HCT116 (cell line): ENCODE measurements at regions not wholly inside any gene's neighbourhood (a gene's known extent, or its start where the extent isn't known, plus 50 kb on each side); places are given as distances from the start of the nearest gene placed in this dataset.

Experiments used
- ATAC-seq: fragments of 200-7000 bp; cut with Tn5 transposase; 2 replicates; pipeline ENCODE4 v1.9.1; 2020; ENCODE audit warnings: mild to moderate bottlenecking, moderate library complexity
- BruUV-seq: library from RNA; stranded (reverse); fragments of 400-500 nt; replicated peaks from 2 replicates; lab custom pipeline; 2021; lab: Mats Ljungman, UMichigan
- CTCF ChIA-PET: fragments of 300-600 bp; sonication (Branson Sonifier 250); formaldehyde crosslinking; loops from one replicate; lab custom pipeline; 2021; ENCODE audit warnings: antibody characterized with exemption; lab: Charles Lee
- POLR2A ChIA-PET: fragments of 300-600, 350-600 bp; sonication (Branson Sonifier 250); formaldehyde crosslinking; loops from one replicate; lab custom pipeline; 2021; ENCODE audit warnings: antibody characterized with exemption; lab: Charles Lee
- RAD21 ChIA-PET, 2 experiments: fragments of 300-600 bp; sonication (Branson Sonifier 250); formaldehyde crosslinking; loops; one replicate each; lab custom pipeline; 2023; ENCODE audit warnings: low total read pairs in 2 of 2; ENCODE audit not compliant: uncharacterized antibody in 2 of 2, unreplicated experiment in 2 of 2, low non-redundant PET in 1 of 2; lab: Charles Lee
- DNase-seq: peaks from one replicate; pipeline ENCODE4 v3.0.0-alpha.2; 2010; ENCODE audit warnings: low read depth, low spot score
- H2AFZ ChIP-seq: fragments of 200-600 bp; shearing (Covaris generic), sonication (generic); 2 replicates; pipeline ENCODE4 v1.6.1; 2017; ENCODE audit warnings: low read depth, mixed run types, mixed read lengths, antibody characterized with exemption, low read length; ENCODE audit not compliant: poor library complexity, severe bottlenecking
- H3K27ac ChIP-seq: 2 replicates; pipeline ENCODE4 v1.5.1; 2012; ENCODE audit warnings: low read depth, low read length
- H3K27me3 ChIP-seq: fragments of 200-600 bp; sonication (generic); 2 replicates; pipeline ENCODE4 v1.6.1; 2016; ENCODE audit warnings: mixed run types, low read length, mixed read lengths; ENCODE audit not compliant: insufficient read depth
- H3K36me3 ChIP-seq, 2 experiments: fragments of 200-500 bp in 1 of 2; fragments of 200-600 bp in 1 of 2; sonication (Bioruptor generic) in 1 of 2; sonication (generic) in 1 of 2; 2 replicates each; pipeline versions ENCODE4 v1.5.1 to v1.6.1; 2014 to 2016; ENCODE audit warnings: low read length in 2 of 2, inconsistent platforms in 1 of 2, mixed read lengths in 1 of 2, mixed run types in 1 of 2; ENCODE audit not compliant: insufficient read depth in 2 of 2, control insufficient read depth in 1 of 2
- H3K4me1 ChIP-seq, 2 experiments: fragments of 200-600 bp in 1 of 2; sonication (generic) in 1 of 2; 2 replicates each; pipeline versions ENCODE4 v1.5.1 to v1.6.1; 2012 to 2017; ENCODE audit warnings: low read length in 2 of 2, inconsistent platforms in 1 of 2, mild to moderate bottlenecking in 1 of 2, mixed read lengths in 1 of 2, mixed run types in 1 of 2, moderate library complexity in 1 of 2; ENCODE audit not compliant: insufficient read depth in 2 of 2, control insufficient read depth in 1 of 2
- H3K4me2 ChIP-seq: fragments of 200-600 bp; sonication (generic); 2 replicates; pipeline ENCODE4 v1.6.1; 2017; ENCODE audit warnings: mixed run types, low read length, mixed read lengths
- H3K4me3 ChIP-seq, 2 experiments: fragments of 200-600 bp in 1 of 2; sonication (generic) in 1 of 2; replicated peaks in 1 of 2; 2 replicates each; pipeline ENCODE4 v1.5.1; 2011 to 2016; ENCODE audit warnings: low read length in 2 of 2, control low read depth in 1 of 2, low read depth in 1 of 2, mild to moderate bottlenecking in 1 of 2, mixed read lengths in 1 of 2, mixed run types in 1 of 2
- H3K79me2 ChIP-seq: fragments of 200-600 bp; sonication (generic); 2 replicates; pipeline ENCODE4 v1.6.1; 2017; ENCODE audit warnings: mild to moderate bottlenecking, mixed run types, low read length, moderate library complexity, mixed read lengths; ENCODE audit not compliant: insufficient read depth
- H3K9ac ChIP-seq: fragments of 200-600 bp; sonication (generic); 2 replicates; pipeline ENCODE4 v1.6.1; 2016; ENCODE audit warnings: low read length, mixed read lengths
- H3K9me2 ChIP-seq: fragments of 200-600 bp; sonication (generic), shearing (Covaris generic); 2 replicates; pipeline ENCODE4 v1.6.1; 2017; ENCODE audit warnings: mixed run types, mild to moderate bottlenecking, moderate library complexity; ENCODE audit not compliant: insufficient read depth
- H3K9me3 ChIP-seq, 2 experiments: fragments of 200-500 bp in 1 of 2; fragments of 200-600 bp in 1 of 2; sonication (Bioruptor generic) in 1 of 2; sonication (generic) in 1 of 2; 2 replicates each; pipeline ENCODE4 v1.6.1; 2014 to 2017; ENCODE audit warnings: low read length in 2 of 2, mixed read lengths in 2 of 2, inconsistent platforms in 1 of 2, low read depth in 1 of 2, mild to moderate bottlenecking in 1 of 2, mixed run types in 1 of 2, moderate library complexity in 1 of 2; ENCODE audit not compliant: control insufficient read depth in 1 of 2, insufficient read depth in 1 of 2
- H4K20me1 ChIP-seq: fragments of 200-600 bp; sonication (generic), shearing (Covaris generic); 2 replicates; pipeline ENCODE4 v1.6.1; 2017; ENCODE audit warnings: mixed run types, mild to moderate bottlenecking, moderate library complexity; ENCODE audit not compliant: insufficient read depth
- CBX3 ChIP-seq: IDR thresholded peaks from 2 replicates; pipeline ENCODE4 v1.6.1; 2012; ENCODE audit warnings: low read depth
- CEBPB ChIP-seq: IDR thresholded peaks from 2 replicates; pipeline ENCODE4 v1.6.1; 2012; ENCODE audit warnings: low read depth
- EZH2 ChIP-seq: fragments of 200-600 bp; sonication (generic); IDR thresholded peaks from 2 replicates; pipeline ENCODE4 v1.6.1; 2017; ENCODE audit warnings: antibody characterized with exemption, mixed run types
- EZH2phosphoT487 ChIP-seq: fragments of 200-600 bp; IDR thresholded peaks from 2 replicates; pipeline ENCODE4 v1.6.1; 2018; ENCODE audit warnings: antibody characterized with exemption, borderline replicate concordance
- POLR2A ChIP-seq: IDR thresholded peaks from 2 replicates; pipeline ENCODE4 v1.7.0; 2011; ENCODE audit warnings: borderline replicate concordance; ENCODE audit not compliant: insufficient read depth, insufficient read length; ENCODE audit errors: extremely low read depth
- SIN3A ChIP-seq: IDR thresholded peaks from 2 replicates; pipeline ENCODE4 v1.6.1; 2012; ENCODE audit warnings: low read depth
- SP1 ChIP-seq: IDR thresholded peaks from 2 replicates; pipeline ENCODE4 v1.6.1; 2012; ENCODE audit warnings: low read depth
- SRF ChIP-seq: IDR thresholded peaks from 2 replicates; pipeline ENCODE4 v1.6.1; 2012; ENCODE audit warnings: low read depth
- TCF7L2 ChIP-seq: IDR thresholded peaks from 2 replicates; pipeline ENCODE4 v1.7.0; 2011; ENCODE audit warnings: borderline replicate concordance, inconsistent platforms; ENCODE audit not compliant: insufficient read depth, insufficient read length; ENCODE audit errors: extremely low read depth
- ZNF274 ChIP-seq: fragments of 200-500 bp; sonication (Bioruptor generic); IDR thresholded peaks from 2 replicates; pipeline ENCODE4 v1.6.1; 2014; ENCODE audit warnings: mild to moderate bottlenecking, low read depth, low read length, inconsistent platforms
- intact Hi-C: fragments of 100-400 bp; cut with micrococcal nuclease; formaldehyde crosslinking; loops from 2 replicates; pipeline ENCODE4 v1.10.0; 2022
- TF ChIP-seq, protein P1 (sequence below), 3 experiments: fragments of 200-600 bp in 1 of 3; sonication (generic) in 1 of 3; IDR thresholded peaks in 2 of 3; conservative IDR thresholded peaks in 1 of 3; 2 replicates each; pipeline ENCODE4 v1.5.1; 2012 to 2017; ENCODE audit warnings: low read depth in 2 of 3, low read length in 2 of 3, antibody characterized with exemption in 1 of 3, borderline replicate concordance in 1 of 3, control low read depth in 1 of 3, mild to moderate bottlenecking in 1 of 3, mixed read lengths in 1 of 3, mixed run types in 1 of 3, moderate library complexity in 1 of 3; ENCODE audit not compliant: insufficient read depth in 1 of 3
- TF ChIP-seq, protein P2 (sequence below): IDR thresholded peaks from 2 replicates; pipeline ENCODE4 v1.6.1; 2011; ENCODE audit warnings: mild to moderate bottlenecking, low read length, moderate library complexity; ENCODE audit not compliant: insufficient replicate concordance; ENCODE audit errors: extremely low read depth

DNA sequence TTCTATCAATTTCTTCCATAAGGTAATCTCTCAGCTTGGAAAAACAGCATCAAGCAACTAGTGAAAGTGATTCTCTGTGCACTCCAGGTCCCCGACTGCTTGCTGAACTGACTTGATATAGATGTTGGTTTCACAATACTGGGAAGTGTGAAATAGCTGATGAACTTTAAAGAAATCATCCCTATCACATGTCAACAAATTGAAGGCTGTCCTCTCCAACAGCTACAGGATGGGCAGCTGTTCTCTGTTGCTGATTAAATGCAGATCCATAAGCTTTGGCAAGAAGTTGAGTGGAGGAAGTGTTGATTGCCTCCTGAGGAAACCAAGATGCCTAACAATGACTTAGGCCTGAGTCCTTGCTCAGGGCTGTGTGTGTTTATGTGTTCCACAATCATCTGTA is 130.4 kb upstream of the GDF10 start:
- CTCF ChIA-PET: no interaction called here
- TF ChIP-seq CEBPB (no peak), SRF (no peak), EZH2phosphoT487 (no peak), SP1 (no peak), EZH2 (no peak), SIN3A (no peak), CBX3 (no peak), TCF7L2 (no peak), POLR2A (no peak), ZNF274 (no peak)
- TF ChIP-seq, protein P1, sequence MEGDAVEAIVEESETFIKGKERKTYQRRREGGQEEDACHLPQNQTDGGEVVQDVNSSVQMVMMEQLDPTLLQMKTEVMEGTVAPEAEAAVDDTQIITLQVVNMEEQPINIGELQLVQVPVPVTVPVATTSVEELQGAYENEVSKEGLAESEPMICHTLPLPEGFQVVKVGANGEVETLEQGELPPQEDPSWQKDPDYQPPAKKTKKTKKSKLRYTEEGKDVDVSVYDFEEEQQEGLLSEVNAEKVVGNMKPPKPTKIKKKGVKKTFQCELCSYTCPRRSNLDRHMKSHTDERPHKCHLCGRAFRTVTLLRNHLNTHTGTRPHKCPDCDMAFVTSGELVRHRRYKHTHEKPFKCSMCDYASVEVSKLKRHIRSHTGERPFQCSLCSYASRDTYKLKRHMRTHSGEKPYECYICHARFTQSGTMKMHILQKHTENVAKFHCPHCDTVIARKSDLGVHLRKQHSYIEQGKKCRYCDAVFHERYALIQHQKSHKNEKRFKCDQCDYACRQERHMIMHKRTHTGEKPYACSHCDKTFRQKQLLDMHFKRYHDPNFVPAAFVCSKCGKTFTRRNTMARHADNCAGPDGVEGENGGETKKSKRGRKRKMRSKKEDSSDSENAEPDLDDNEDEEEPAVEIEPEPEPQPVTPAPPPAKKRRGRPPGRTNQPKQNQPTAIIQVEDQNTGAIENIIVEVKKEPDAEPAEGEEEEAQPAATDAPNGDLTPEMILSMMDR (IDR thresholded peaks at IDR 0.05 in 2 of 3, conservative IDR thresholded peaks at IDR 0.05 in 1 of 3; ENCODE audit: borderline replicate concordance in 1 of 3, insufficient read depth in 1 of 3, low read depth in 2 of 3, low read length in 2 of 3): no peak
- TF ChIP-seq, protein P2, sequence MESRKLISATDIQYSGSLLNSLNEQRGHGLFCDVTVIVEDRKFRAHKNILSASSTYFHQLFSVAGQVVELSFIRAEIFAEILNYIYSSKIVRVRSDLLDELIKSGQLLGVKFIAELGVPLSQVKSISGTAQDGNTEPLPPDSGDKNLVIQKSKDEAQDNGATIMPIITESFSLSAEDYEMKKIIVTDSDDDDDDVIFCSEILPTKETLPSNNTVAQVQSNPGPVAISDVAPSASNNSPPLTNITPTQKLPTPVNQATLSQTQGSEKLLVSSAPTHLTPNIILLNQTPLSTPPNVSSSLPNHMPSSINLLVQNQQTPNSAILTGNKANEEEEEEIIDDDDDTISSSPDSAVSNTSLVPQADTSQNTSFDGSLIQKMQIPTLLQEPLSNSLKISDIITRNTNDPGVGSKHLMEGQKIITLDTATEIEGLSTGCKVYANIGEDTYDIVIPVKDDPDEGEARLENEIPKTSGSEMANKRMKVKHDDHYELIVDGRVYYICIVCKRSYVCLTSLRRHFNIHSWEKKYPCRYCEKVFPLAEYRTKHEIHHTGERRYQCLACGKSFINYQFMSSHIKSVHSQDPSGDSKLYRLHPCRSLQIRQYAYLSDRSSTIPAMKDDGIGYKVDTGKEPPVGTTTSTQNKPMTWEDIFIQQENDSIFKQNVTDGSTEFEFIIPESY: no peak
- H3K4me2 ChIP-seq: no peak overlapping the region
- ATAC-seq: no peak
- RAD21 ChIA-PET: no interaction called here
- no peak overlapping the region for H3K9ac ChIP-seq
- no peak overlapping the region for H3K27ac ChIP-seq
- H3K4me1 ChIP-seq: peaks cover 0 to 9% of the 10 kb centered on the region in 2 experiments; a peak in 1 of 4 replicates
- no peak for DNase-seq
- H2AFZ ChIP-seq: no peak overlapping the region
- H3K36me3 ChIP-seq: no peaks in the 10 kb centered on the region
- BruUV-seq: no TSS peak
- no peaks in the 10 kb centered on the region for H3K9me3 ChIP-seq
- intact Hi-C loops: no loop called here
- H3K4me3 ChIP-seq: no peak overlapping the region
- H3K27me3 ChIP-seq: no peaks in the 10 kb centered on the region
- no peaks in the 10 kb centered on the region for H3K79me2 ChIP-seq
- H3K9me2 ChIP-seq: no peaks in the 10 kb centered on the region; the same call in 1 of the 2 replicates
- no peaks in the 10 kb centered on the region for H4K20me1 ChIP-seq
- POLR2A ChIA-PET: no interaction called here
